ENCODE measurements at regions not wholly inside any gene's neighbourhood (a gene's known extent, or its start where the extent isn't known, plus 50 kb on each side); places are given as distances from the start of the nearest gene placed in this dataset.

DNA sequence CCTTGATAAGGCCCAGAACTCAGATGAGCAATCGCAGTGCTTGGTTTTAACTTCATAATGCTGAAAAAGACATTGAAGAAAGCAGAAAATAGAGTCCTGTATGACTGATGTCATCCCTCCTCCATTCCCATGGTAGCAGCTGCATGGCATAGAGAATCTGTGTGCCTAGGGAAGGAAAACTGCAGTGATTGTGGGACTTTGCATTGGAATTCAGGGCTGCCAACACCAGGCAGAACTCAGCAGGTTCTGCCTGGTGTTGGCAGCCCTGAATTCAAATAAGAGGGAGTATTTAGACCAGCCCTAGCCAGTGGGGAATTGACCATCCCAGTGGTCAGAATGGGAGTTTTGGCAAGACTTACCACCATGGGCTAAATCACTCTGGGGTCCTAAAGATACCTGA is 1016.0 kb downstream of the FAM181B start:
- Histone ChIP-seq H2AFZ (no peak overlapping the region), H3K4me3 (no peak overlapping the region), H3K27ac (no peak overlapping the region), H3K9me3 (ENCODE audit: low read depth) (no peaks in the 10 kb centered on the region), H4K20me1 (ENCODE audit: insufficient read depth, poor library complexity, severe bottlenecking) (no peaks in the 10 kb centered on the region), H3K27me3 (no peaks in the 10 kb centered on the region), H3K9me2 (replicated peaks; ENCODE audit: insufficient read depth) (no peaks in the 10 kb centered on the region), H3K4me1 (ENCODE audit: insufficient read depth) (no peaks in the 10 kb centered on the region), H3K4me2 (no peak overlapping the region), H3K79me2 (no peaks in the 10 kb centered on the region), H3K36me3 (replicated peaks; ENCODE audit: insufficient read depth, low read depth) (no peaks in the 10 kb centered on the region)
- no peak for TF ChIP-seq EZH2phosphoT487 (IDR thresholded peaks at IDR 0.05; ENCODE audit: low read depth, severe bottlenecking, unreplicated experiment)
- TF ChIP-seq, protein P1, sequence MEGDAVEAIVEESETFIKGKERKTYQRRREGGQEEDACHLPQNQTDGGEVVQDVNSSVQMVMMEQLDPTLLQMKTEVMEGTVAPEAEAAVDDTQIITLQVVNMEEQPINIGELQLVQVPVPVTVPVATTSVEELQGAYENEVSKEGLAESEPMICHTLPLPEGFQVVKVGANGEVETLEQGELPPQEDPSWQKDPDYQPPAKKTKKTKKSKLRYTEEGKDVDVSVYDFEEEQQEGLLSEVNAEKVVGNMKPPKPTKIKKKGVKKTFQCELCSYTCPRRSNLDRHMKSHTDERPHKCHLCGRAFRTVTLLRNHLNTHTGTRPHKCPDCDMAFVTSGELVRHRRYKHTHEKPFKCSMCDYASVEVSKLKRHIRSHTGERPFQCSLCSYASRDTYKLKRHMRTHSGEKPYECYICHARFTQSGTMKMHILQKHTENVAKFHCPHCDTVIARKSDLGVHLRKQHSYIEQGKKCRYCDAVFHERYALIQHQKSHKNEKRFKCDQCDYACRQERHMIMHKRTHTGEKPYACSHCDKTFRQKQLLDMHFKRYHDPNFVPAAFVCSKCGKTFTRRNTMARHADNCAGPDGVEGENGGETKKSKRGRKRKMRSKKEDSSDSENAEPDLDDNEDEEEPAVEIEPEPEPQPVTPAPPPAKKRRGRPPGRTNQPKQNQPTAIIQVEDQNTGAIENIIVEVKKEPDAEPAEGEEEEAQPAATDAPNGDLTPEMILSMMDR (IDR thresholded peaks at IDR 0.05; ENCODE audit: poor library complexity), result no peak
- no peak for TF ChIP-seq EZH2 (IDR thresholded peaks at IDR 0.05; ENCODE audit: borderline replicate concordance)
- 81% methylated on average over 1 of the region's 1 CpG for WGBS (ENCODE audit: low lambda C conversion rate, missing lambda C conversion rate)
- no peak for DNase-seq (ENCODE audit: low spot score)

DNA sequence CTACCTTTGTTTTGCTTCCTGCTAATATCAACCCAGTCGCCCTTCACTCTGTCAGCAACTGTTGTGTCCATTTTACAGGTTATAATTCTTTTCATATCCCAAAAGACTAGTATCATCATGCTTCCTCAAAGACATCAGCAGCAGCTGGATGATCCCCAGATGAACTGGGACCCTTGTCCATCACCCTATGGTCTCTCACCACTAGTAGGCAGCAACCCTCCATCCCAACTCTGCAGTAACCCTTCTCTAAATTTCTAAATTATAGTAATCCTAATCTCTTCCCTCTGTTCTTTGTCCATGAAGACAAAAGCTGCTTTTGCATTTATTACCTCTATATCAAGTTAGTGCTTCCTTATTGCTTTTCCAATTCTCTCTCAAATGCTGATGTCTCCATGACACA is 1025.8 kb downstream of the FAM181B start:
- Histone ChIP-seq H4K20me1 (ENCODE audit: insufficient read depth, poor library complexity, severe bottlenecking) (no peaks in the 10 kb centered on the region), H3K79me2 (no peaks in the 10 kb centered on the region), H3K27ac (no peak overlapping the region), H3K9me3 (ENCODE audit: low read depth) (no peaks in the 10 kb centered on the region), H3K27me3 (no peaks in the 10 kb centered on the region), H3K4me2 (no peak overlapping the region), H3K4me3 (no peak overlapping the region), H3K9me2 (replicated peaks; ENCODE audit: insufficient read depth) (no peaks in the 10 kb centered on the region), H3K36me3 (replicated peaks; ENCODE audit: insufficient read depth, low read depth) (no peaks in the 10 kb centered on the region), H2AFZ (no peak overlapping the region), H3K4me1 (ENCODE audit: insufficient read depth) (no peaks in the 10 kb centered on the region)
- DNase-seq (ENCODE audit: low spot score), result no peak
- TF ChIP-seq EZH2phosphoT487 (IDR thresholded peaks at IDR 0.05; ENCODE audit: low read depth, severe bottlenecking, unreplicated experiment), result no peak
- TF ChIP-seq, protein P1 (IDR thresholded peaks at IDR 0.05; ENCODE audit: poor library complexity), result peak; percentile 5
- 56% methylated on average over 1 of the region's 1 CpG for WGBS (ENCODE audit: low lambda C conversion rate, missing lambda C conversion rate)

DNA sequence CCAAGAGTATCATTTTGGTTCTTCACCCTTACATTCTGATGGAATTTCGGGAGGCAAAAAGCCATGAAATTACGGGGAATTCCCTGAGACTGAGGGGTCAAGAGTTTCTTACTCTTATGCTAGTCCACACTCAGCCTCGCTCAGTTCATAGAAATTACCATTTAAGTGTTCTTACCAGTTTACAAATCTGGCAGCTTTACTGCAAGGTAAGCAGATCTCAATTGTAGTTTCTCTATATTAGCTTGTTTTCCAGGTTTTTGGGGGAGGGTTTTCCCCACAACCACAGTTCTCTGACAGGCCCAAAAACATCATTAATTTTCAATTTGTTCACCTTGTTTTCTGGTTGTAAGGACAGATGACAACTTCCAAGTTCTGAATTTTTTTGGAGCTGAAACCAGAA is 1028.4 kb downstream of the FAM181B start:
- no peaks in the 10 kb centered on the region for H4K20me1 ChIP-seq (ENCODE audit: insufficient read depth, poor library complexity, severe bottlenecking)
- H3K79me2 ChIP-seq, result no peaks in the 10 kb centered on the region
- H3K4me2 ChIP-seq, result no peak overlapping the region
- H3K4me1 ChIP-seq (ENCODE audit: insufficient read depth), result no peaks in the 10 kb centered on the region
- no peaks in the 10 kb centered on the region for H3K9me3 ChIP-seq (ENCODE audit: low read depth)
- no peak for DNase-seq (ENCODE audit: low spot score)
- H3K4me3 ChIP-seq, result no peak overlapping the region
- H3K9me2 ChIP-seq (replicated peaks; ENCODE audit: insufficient read depth), result no peaks in the 10 kb centered on the region
- H3K27ac ChIP-seq, result no peak overlapping the region
- H3K36me3 ChIP-seq (replicated peaks; ENCODE audit: insufficient read depth, low read depth), result no peaks in the 10 kb centered on the region
- H3K27me3 ChIP-seq, result no peaks in the 10 kb centered on the region
- 37% methylated on average over 3 of the region's 3 CpGs for WGBS (ENCODE audit: low lambda C conversion rate, missing lambda C conversion rate)
- no peak overlapping the region for H2AFZ ChIP-seq
- TF ChIP-seq, protein P1 (IDR thresholded peaks at IDR 0.05; ENCODE audit: poor library complexity), result no peak
- TF ChIP-seq EZH2 (IDR thresholded peaks at IDR 0.05; ENCODE audit: borderline replicate concordance) (no peak), EZH2phosphoT487 (IDR thresholded peaks at IDR 0.05; ENCODE audit: low read depth, severe bottlenecking, unreplicated experiment) (no peak)

DNA sequence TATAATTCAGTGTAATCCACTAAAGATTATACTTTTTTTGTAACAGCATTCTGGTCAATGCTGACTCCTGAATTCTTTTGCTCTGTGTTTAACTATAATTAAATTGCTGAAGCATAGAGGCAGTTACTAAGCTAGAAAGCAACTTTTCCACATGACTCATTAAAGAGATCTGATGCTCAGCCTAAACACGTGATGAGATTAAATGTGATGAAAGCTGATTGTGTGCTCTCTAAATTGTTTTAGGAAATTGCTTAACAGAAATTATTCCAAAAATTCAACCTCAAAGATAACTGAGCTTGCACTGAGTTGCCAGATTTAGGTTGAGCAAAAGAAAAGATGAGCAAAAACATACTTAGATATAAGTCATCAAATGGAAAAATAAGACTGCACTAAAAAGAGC is 1033.6 kb downstream of the FAM181B start:
- Histone ChIP-seq H3K27me3 (no peaks in the 10 kb centered on the region), H3K27ac (no peak overlapping the region), H3K4me1 (ENCODE audit: insufficient read depth) (no peaks in the 10 kb centered on the region), H4K20me1 (ENCODE audit: insufficient read depth, poor library complexity, severe bottlenecking) (no peaks in the 10 kb centered on the region), H3K4me2 (no peak overlapping the region), H3K36me3 (replicated peaks; ENCODE audit: insufficient read depth, low read depth) (no peaks in the 10 kb centered on the region), H3K9me3 (ENCODE audit: low read depth) (no peaks in the 10 kb centered on the region), H2AFZ (no peak overlapping the region), H3K4me3 (no peak overlapping the region), H3K79me2 (no peaks in the 10 kb centered on the region), H3K9me2 (replicated peaks; ENCODE audit: insufficient read depth) (no peaks in the 10 kb centered on the region)
- TF ChIP-seq EZH2phosphoT487 (IDR thresholded peaks at IDR 0.05; ENCODE audit: low read depth, severe bottlenecking, unreplicated experiment), result no peak
- 80% methylated on average over 1 of the region's 1 CpG for WGBS (ENCODE audit: low lambda C conversion rate, missing lambda C conversion rate)
- DNase-seq (ENCODE audit: low spot score), result no peak
